ENCODE measurements at regions not wholly inside any gene's neighbourhood (a gene's known extent, or its start where the extent isn't known, plus 50 kb on each side); places are given as distances from the start of the nearest gene placed in this dataset.

DNA sequence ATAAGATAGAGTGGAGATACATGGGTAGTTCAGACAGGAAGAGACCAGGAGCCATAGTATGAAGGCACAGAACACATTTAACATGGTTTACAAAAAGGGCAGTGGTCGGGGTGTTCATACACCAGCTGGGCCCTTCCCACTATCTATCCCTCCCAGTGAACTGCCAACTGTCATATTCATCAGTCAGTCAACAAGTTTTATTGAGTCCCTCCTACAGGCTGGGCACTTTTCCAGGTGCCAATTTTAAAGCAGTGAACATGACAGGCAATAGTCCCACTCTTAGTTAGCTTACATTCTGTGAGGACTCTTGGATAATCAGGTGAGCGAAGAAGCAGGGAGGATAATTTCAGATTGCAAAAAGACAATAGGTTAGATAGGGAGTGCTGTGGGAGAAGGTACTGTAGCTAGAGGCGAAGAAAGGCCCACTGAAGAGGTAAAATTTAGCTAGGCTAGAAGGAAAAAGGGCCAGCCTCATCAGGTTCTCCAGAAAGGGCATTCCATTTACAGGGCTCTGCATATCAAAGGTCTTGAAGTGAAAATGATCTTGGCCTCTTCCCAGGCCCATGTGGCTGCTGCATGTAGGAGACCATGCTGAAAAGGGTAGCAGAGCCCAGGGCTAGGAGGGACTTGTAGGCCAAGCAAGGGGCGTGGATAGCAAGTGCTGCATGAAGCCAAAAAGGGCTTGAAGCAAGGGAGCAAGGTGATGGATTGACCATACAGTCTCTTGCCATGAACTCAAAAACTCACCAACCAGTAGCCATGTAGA lies 274.7 kb upstream of the SNX7 start:
- no peak for DNase-seq
- Mint-ChIP-seq H3K36me3 (ENCODE audit: low read depth) (no peaks in the 10 kb centered on the region), H3K4me3 (no peak overlapping the region), H3K4me1 (ENCODE audit: low read depth) (peaks cover 6% of the 10 kb centered on the region), H3K27me3 (ENCODE audit: low read depth) (no peaks in the 10 kb centered on the region), H3K9me3 (no peaks in the 10 kb centered on the region), H3K27ac (no peak overlapping the region)
- intact Hi-C loops (cut with micrococcal nuclease), result no loop called here
- CTCF ChIA-PET, result interaction anchor here (0.7 kb wide), 1 partner anchor 11 kb away, joined by 3 read pairs; no protein-coding TSS in a partner anchor

DNA sequence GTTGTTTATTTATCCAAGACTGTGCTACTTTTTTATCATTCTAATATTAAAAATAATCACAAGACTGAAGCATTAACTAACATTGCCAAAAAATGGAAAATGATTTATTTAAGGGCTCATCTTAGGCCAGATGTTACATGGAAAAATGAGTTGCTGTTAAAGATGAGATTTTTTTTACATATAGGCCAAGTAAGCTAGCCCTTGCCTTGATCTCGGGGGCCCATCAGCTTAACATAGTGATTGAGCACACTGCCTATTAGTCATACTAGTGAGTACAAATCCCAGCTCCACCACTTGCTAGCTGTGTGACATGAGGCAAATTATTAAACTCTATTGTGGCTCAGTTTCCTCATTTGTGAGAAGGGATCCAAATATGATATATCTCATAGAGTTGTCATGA lies 275.9 kb upstream of the SNX7 start:
- CTCF ChIA-PET, result no interaction called here
- no peak for DNase-seq
- intact Hi-C loops (cut with micrococcal nuclease), result no loop called here

DNA sequence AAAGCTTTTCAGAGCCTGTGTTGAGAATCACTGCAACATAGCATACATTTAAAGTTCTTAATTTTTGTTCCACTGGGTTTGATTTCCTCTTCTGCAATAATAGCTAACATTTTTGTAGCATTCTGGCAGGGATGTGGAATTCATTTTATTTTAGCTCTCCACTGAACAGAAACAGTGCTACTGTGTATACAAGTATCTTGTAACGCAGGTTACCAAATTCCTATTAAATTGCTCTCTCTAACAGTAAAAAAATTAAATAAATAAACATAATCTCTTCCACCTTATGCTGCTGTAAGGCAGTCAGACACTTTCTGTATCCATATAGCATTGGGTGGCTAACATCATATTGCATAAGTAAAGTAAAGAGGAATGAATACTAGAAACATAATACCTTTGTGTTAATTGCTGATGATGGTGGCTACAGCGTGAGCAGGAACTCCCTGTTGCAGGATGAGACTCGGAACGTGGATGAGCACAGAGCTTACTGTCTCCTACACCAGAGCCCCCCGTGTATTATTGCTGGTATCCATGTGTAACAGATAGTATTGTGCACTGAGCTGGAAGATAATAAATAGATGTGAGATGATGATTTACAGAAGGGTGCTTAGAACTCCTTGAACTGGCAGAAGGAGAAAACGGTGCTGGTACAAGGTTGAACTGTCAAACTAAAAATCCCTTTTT lies 276.9 kb upstream of the SNX7 start:
- H3K9me3 Mint-ChIP-seq, result no peaks in the 10 kb centered on the region
- CTCF ChIA-PET, result no interaction called here
- H3K4me1 Mint-ChIP-seq (ENCODE audit: low read depth), result peaks cover 6% of the 10 kb centered on the region
- no peak for DNase-seq
- no peaks in the 10 kb centered on the region for H3K36me3 Mint-ChIP-seq (ENCODE audit: low read depth)
- H3K27ac Mint-ChIP-seq, result no peak overlapping the region
- no peaks in the 10 kb centered on the region for H3K27me3 Mint-ChIP-seq (ENCODE audit: low read depth)
- intact Hi-C loops (cut with micrococcal nuclease), result no loop called here
- H3K4me3 Mint-ChIP-seq, result no peak overlapping the region

More for the DNA sequence above, 275.9 kb upstream of the SNX7 start:
- Mint-ChIP-seq H3K27ac (no peak overlapping the region), H3K27me3 (ENCODE audit: low read depth) (no peaks in the 10 kb centered on the region), H3K36me3 (ENCODE audit: low read depth) (no peaks in the 10 kb centered on the region), H3K4me1 (ENCODE audit: low read depth) (peaks cover 6% of the 10 kb centered on the region), H3K4me3 (no peak overlapping the region), H3K9me3 (no peaks in the 10 kb centered on the region)

DNA sequence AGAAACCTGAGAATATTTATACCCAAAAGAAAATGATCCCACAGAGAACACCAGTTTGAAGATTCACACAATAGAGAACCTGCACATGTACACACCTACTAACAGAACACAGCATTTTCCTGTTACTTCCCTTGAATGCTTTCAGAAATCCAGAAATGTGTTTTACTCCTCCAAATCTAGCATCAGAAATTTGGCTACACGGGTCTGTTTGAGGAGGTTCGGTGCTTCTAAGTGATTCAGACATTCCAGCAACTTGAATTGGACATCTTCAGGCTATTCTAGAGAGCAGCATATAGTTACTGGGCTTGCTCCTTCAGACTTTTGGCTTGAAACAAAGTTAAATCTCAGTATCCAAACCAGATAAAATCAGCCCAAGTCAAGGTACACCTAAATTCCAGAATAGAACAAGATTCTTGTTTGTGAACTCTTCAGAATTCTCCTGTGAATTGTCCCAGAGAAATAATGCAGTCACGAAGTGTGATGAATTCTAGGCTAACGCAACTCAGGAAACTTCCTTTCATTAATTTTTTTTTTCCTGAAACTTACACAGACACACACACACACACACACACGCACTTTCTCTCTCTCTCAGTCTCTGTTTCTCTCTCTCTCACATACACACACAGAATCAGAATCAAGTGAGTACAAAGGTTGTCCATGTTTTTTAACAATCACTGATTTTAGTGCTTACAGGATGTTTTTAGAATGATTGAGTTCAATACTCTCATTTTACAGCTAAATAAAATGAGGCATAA lies 278.4 kb upstream of the SNX7 start:
- Mint-ChIP-seq H3K9me3 (no peaks in the 10 kb centered on the region), H3K27ac (no peak overlapping the region), H3K4me1 (ENCODE audit: low read depth) (peaks cover 2% of the 10 kb centered on the region), H3K27me3 (ENCODE audit: low read depth) (no peaks in the 10 kb centered on the region), H3K36me3 (ENCODE audit: low read depth) (no peaks in the 10 kb centered on the region), H3K4me3 (no peak overlapping the region)
- intact Hi-C loops (cut with micrococcal nuclease), result no loop called here
- DNase-seq, result no peak
- CTCF ChIA-PET, result no interaction called here

DNA sequence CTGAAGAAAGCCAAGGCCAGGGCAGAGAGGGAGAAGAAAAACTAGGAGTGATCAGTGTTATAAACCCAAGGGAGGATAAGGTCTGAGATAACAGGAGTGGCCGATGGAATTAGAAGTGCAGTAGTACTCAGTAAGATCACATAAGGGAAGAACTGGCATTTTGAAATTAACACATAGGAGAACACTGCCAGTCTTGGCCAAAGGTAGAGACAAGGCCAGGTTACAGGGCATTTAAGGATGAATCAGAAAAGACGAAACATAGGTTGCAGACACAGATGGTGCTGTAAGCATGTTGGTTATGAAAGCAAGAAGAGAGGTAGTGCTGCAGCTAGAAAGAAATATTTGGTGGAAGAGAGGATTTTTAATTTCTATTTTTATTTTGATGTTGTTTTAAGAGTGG lies 278.9 kb upstream of the SNX7 start:
- CTCF ChIA-PET, result no interaction called here
- Mint-ChIP-seq H3K27me3 (ENCODE audit: low read depth) (no peaks in the 10 kb centered on the region), H3K36me3 (ENCODE audit: low read depth) (no peaks in the 10 kb centered on the region), H3K27ac (no peak overlapping the region), H3K4me3 (no peak overlapping the region), H3K9me3 (no peaks in the 10 kb centered on the region), H3K4me1 (ENCODE audit: low read depth) (no peaks in the 10 kb centered on the region)
- no peak for DNase-seq
- intact Hi-C loops (cut with micrococcal nuclease), result no loop called here

DNA sequence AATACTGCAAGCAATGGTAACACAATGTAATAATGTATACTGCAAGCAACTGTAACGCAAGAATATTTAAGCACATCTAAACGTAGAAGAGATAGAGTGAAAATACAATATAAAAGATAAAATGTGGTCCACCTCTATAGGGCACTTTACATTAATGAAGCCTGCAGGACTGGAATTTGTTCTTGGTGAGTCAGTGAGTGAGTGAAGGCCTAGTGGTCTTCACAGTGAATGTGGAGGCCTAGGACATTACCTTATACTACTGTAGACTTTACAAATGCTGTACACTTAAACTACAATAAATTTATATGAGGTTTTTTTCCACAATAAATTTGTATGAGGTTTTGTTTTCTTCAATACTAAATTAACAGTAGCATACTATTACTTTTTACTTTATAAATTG lies 287.4 kb upstream of the SNX7 start:
- no peaks in the 10 kb centered on the region for H3K4me1 Mint-ChIP-seq (ENCODE audit: low read depth)
- no peak overlapping the region for H3K27ac Mint-ChIP-seq
- no peaks in the 10 kb centered on the region for H3K9me3 Mint-ChIP-seq
- no peak for DNase-seq
- H3K27me3 Mint-ChIP-seq (ENCODE audit: low read depth), result no peaks in the 10 kb centered on the region
- CTCF ChIA-PET, result no interaction called here
- no peak overlapping the region for H3K4me3 Mint-ChIP-seq
- intact Hi-C loops (cut with micrococcal nuclease), result no loop called here
- H3K36me3 Mint-ChIP-seq (ENCODE audit: low read depth), result no peaks in the 10 kb centered on the region

DNA sequence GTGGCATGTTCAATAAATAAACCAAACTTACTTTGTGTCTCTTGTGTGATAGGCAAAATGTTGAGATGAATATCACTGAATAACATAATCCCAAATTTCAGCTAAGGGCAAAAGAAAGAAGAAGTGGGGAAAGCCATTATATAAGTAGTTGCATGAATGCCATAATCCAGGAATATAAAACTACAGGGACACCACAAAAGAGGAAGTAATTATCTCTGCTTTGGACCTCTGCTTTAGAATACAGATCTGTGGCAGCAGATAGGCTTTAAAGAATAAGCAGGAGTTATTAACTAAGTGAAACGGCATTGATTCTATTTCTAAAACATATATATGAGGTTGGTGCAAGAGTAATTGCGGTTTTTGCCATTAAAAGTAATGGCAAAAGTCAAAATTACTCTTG lies 288.5 kb upstream of the SNX7 start:
- no peak for DNase-seq
- H3K9me3 Mint-ChIP-seq, result no peaks in the 10 kb centered on the region
- intact Hi-C loops (cut with micrococcal nuclease), result no loop called here
- H3K4me3 Mint-ChIP-seq, result no peak overlapping the region
- CTCF ChIA-PET, result interaction anchor here (0.6 kb wide), 1 partner anchor 1172 kb away, joined by 3 read pairs; no protein-coding TSS in a partner anchor
- H3K4me1 Mint-ChIP-seq (ENCODE audit: low read depth), result no peaks in the 10 kb centered on the region
- H3K27ac Mint-ChIP-seq, result no peak overlapping the region
- H3K36me3 Mint-ChIP-seq (ENCODE audit: low read depth), result no peaks in the 10 kb centered on the region
- no peaks in the 10 kb centered on the region for H3K27me3 Mint-ChIP-seq (ENCODE audit: low read depth)

DNA sequence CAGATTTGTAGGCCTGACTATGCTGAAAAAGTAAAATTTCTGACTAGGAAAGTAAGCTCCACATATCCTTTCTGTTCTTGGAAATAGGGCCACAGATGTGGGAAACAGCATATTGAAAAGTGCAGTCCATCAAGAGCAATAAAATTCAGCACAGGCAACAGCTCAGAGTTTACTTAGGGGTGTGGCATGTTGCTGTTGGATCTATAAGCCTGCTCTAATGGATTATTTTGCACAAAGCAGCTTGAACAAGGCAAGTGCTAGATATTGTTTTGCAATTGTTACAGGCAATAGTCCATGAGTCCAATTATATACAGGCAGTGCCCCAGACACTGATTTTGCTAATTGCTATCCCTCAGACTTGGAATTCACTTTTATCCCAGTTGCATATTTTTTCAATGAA lies 289.8 kb upstream of the SNX7 start:
- no peak for DNase-seq
- intact Hi-C loops (cut with micrococcal nuclease), result no loop called here
- Mint-ChIP-seq H3K36me3 (ENCODE audit: low read depth) (no peaks in the 10 kb centered on the region), H3K9me3 (no peaks in the 10 kb centered on the region), H3K27me3 (ENCODE audit: low read depth) (no peaks in the 10 kb centered on the region), H3K4me3 (no peak overlapping the region), H3K4me1 (ENCODE audit: low read depth) (no peaks in the 10 kb centered on the region), H3K27ac (no peak overlapping the region)
- CTCF ChIA-PET, result no interaction called here

DNA sequence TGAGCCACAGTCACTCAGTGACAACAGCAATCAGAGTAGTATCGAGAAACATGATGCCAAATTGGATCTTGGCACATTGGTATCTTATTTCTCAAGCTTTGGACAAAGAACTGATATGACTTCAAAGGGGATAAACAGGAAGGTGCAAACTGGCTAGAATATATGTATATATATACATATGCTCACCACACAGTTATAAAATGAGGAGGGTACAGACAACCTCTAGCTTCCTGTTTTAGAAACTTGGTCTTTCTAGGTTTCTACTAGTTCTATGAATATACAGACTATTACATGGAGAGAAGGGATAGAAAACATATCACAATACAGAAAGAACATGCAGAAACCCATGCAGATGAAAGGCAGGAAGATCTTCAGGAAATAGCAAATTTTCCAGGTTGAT lies 292.1 kb upstream of the SNX7 start:
- intact Hi-C loops (cut with micrococcal nuclease), result no loop called here
- no peak for DNase-seq
- Mint-ChIP-seq H3K27ac (no peak overlapping the region), H3K36me3 (ENCODE audit: low read depth) (no peaks in the 10 kb centered on the region), H3K9me3 (no peaks in the 10 kb centered on the region), H3K27me3 (ENCODE audit: low read depth) (no peaks in the 10 kb centered on the region), H3K4me3 (no peak overlapping the region), H3K4me1 (ENCODE audit: low read depth) (no peaks in the 10 kb centered on the region)
- CTCF ChIA-PET, result interaction anchor here (0.7 kb wide), 1 partner anchor 373 kb away, joined by 4 read pairs; no protein-coding TSS in a partner anchor

DNA sequence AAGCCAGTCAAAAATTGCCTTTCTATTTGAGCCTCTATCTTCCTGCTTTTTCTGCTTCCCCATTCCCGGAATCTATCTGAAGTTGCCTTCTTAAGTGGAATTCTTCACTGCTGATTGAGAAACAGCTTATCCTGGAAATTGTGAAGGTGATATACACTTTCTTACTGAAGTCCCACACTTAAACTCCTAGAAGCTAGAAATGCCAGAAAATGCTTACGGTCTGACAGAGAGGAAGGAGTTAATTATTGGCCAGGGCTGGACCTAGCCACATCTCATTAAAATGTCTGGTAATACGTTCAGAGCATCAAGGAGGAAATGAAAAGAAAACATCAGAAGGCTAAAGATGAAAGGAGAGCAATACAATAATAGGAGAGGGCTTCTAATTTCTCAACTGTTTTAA lies 292.5 kb upstream of the SNX7 start:
- CTCF ChIA-PET, result no interaction called here
- no peak for DNase-seq
- Mint-ChIP-seq H3K36me3 (ENCODE audit: low read depth) (no peaks in the 10 kb centered on the region), H3K4me3 (no peak overlapping the region), H3K9me3 (no peaks in the 10 kb centered on the region), H3K27ac (no peak overlapping the region), H3K27me3 (ENCODE audit: low read depth) (no peaks in the 10 kb centered on the region), H3K4me1 (ENCODE audit: low read depth) (no peaks in the 10 kb centered on the region)
- intact Hi-C loops (cut with micrococcal nuclease), result no loop called here

DNA sequence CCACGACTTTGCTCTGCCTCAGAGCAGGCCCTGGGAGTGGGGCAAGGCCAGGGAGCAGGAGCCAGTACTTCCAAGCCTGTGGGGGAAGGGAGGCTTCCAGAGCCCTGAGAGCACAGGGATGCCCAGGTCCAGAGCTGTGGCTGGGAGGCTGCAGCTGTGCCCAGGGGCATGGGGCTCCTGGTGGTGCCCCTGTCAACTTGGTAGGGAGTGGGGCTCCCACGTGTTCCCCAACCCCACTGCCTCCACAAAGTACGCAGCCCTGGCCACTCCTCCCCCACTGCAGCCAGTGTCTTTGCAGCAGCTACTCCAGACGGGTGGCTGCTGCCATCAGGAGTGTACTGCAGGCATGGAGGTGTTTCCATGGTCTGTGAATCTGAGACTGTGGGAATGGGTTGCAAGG lies 294.1 kb upstream of the SNX7 start:
- DNase-seq, result no peak
- H3K4me3 Mint-ChIP-seq, result no peak overlapping the region
- no peaks in the 10 kb centered on the region for H3K4me1 Mint-ChIP-seq (ENCODE audit: low read depth)
- H3K27me3 Mint-ChIP-seq (ENCODE audit: low read depth), result no peaks in the 10 kb centered on the region
- no peaks in the 10 kb centered on the region for H3K9me3 Mint-ChIP-seq
- intact Hi-C loops (cut with micrococcal nuclease), result no loop called here
- CTCF ChIA-PET, result no interaction called here
- H3K36me3 Mint-ChIP-seq (ENCODE audit: low read depth), result no peaks in the 10 kb centered on the region
- H3K27ac Mint-ChIP-seq, result no peak overlapping the region

DNA sequence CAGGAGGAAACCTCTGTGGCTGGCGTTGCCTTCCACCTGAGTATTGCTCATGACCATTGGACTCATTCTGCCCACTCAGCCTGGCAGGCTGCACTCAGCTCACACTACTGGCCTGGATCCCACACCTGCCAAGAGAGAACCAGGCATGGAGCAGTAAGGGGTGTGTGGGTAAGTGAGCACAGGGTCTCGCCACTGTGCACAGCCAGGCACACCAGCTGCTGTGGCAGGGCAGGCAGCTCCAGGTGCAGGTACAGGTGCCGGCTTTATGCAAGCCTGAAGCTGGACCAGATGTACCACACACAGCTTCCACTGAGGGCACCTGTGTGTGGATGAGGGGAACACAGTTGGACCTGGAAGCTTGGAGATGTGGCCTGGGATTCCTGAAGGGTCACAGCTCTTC lies 295.2 kb upstream of the SNX7 start:
- no peaks in the 10 kb centered on the region for H3K36me3 Mint-ChIP-seq (ENCODE audit: low read depth)
- no peaks in the 10 kb centered on the region for H3K9me3 Mint-ChIP-seq
- H3K4me3 Mint-ChIP-seq, result no peak overlapping the region
- DNase-seq, result no peak
- no peaks in the 10 kb centered on the region for H3K27me3 Mint-ChIP-seq (ENCODE audit: low read depth)
- intact Hi-C loops (cut with micrococcal nuclease), result no loop called here
- no peaks in the 10 kb centered on the region for H3K4me1 Mint-ChIP-seq (ENCODE audit: low read depth)
- CTCF ChIA-PET, result no interaction called here
- H3K27ac Mint-ChIP-seq, result no peak overlapping the region

DNA sequence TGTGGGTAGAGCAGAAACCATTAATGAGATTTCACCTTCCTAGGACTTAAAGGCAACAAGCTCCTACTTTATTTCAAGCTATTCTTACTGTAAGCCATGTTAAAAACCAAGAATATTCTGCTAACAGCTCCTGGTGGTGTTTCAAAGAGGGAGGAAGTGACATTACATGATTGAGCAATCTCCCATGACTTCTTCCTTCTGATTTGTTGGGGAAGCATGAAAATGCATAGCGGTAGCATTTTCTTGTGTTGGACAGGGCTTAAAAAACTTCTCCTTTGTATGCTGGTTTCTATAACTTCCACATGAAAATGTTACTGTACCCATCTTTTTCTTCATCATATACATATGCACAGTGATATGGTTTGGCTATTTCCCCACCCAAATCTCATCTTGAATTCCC lies 297.0 kb upstream of the SNX7 start:
- H3K27ac Mint-ChIP-seq, result no peak overlapping the region
- H3K27me3 Mint-ChIP-seq (ENCODE audit: low read depth), result no peaks in the 10 kb centered on the region
- no peaks in the 10 kb centered on the region for H3K4me1 Mint-ChIP-seq (ENCODE audit: low read depth)
- no peaks in the 10 kb centered on the region for H3K9me3 Mint-ChIP-seq
- CTCF ChIA-PET, result no interaction called here
- DNase-seq, result no peak
- no peak overlapping the region for H3K4me3 Mint-ChIP-seq
- no peaks in the 10 kb centered on the region for H3K36me3 Mint-ChIP-seq (ENCODE audit: low read depth)
- intact Hi-C loops (cut with micrococcal nuclease), result no loop called here

Measured in activated naive CD4-positive, alpha-beta T cell treated with anti-CD3 and anti-CD28 coated beads for 36 hours (primary cell).